ENCODE measurements at regions not wholly inside any gene's neighbourhood (a gene's known extent, or its start where the extent isn't known, plus 50 kb on each side); places are given as distances from the start of the nearest gene placed in this dataset.
"Not testable (repeated sequence)": the region's sequence is repeated elsewhere in the genome, so short reads cannot be mapped to it uniquely, and the experiment has no call there.

- Histone ChIP-seq H3K36me3 (no peaks in the 10 kb centered on the region), H3K4me1 (no peaks in the 10 kb centered on the region), H3K9me3 (no peaks in the 10 kb centered on the region), H3K27me3 (ENCODE audit: low read depth) (no peaks in the 10 kb centered on the region), H3K27ac (no peak overlapping the region), H3K4me3 (no peak overlapping the region)
- intact Hi-C loops (cut with DNase I), result no loop called here
- no peak for TF ChIP-seq CTCF (IDR thresholded peaks at IDR 0.05)
- ATAC-seq (no peak), DNase-seq (no peak)
Observed at GRCh38 chr10:33698033-33698432, 363.6 kb upstream of the NRP1 start.

- no peak for TF ChIP-seq CTCF (IDR thresholded peaks at IDR 0.05)
- intact Hi-C loops (cut with DNase I), result no loop called here
- no peak overlapping the region for H3K4me3 ChIP-seq
- H3K27me3 ChIP-seq (ENCODE audit: low read depth), result no peaks in the 10 kb centered on the region
- H3K36me3 ChIP-seq, result no peaks in the 10 kb centered on the region
- H3K27ac ChIP-seq, result no peak overlapping the region
- H3K4me1 ChIP-seq, result no peaks in the 10 kb centered on the region
- H3K9me3 ChIP-seq, result no peaks in the 10 kb centered on the region
- DNase-seq (no peak), ATAC-seq (no peak)
Observed at GRCh38 chr10:33697016-33697415, 362.5 kb upstream of the NRP1 start.

- Histone ChIP-seq H3K36me3 (no peaks in the 10 kb centered on the region), H3K4me3 (no peak overlapping the region), H3K4me1 (no peaks in the 10 kb centered on the region), H3K27me3 (ENCODE audit: low read depth) (no peaks in the 10 kb centered on the region), H3K9me3 (peaks cover 5% of the 10 kb centered on the region), H3K27ac (no peak overlapping the region)
- no peak for ATAC-seq
- TF ChIP-seq CTCF (IDR thresholded peaks at IDR 0.05), result no peak
- intact Hi-C loops (cut with DNase I), result no loop called here
- DNase-seq, result no peak
Observed at GRCh38 chr10:33695536-33695935, 361.1 kb upstream of the NRP1 start.

GRCh38 chr10:33690536-33690935, 356.1 kb upstream of the NRP1 start:
- H3K4me3 ChIP-seq; H3K4me1 ChIP-seq; DNase-seq; intact Hi-C loops (cut with DNase I); H3K36me3 ChIP-seq; H3K27me3 ChIP-seq (ENCODE audit: low read depth); ATAC-seq; H3K27ac ChIP-seq: not testable (repeated sequence)
- H3K9me3 ChIP-seq, result peaks cover 17% of the 10 kb centered on the region

- intact Hi-C loops (cut with DNase I), result no loop called here
Observed at GRCh38 chr10:33688506-33688905, 354.0 kb upstream of the NRP1 start.

GRCh38 chr10:33684211-33684611, 349.7 kb upstream of the NRP1 start:
- DNase-seq, result no peak
- no peak for ATAC-seq

More at GRCh38 chr10:33688506-33688905, 354.0 kb upstream of the NRP1 start:
- Histone ChIP-seq H3K27ac (no peak overlapping the region), H3K9me3 (peaks cover 17% of the 10 kb centered on the region), H3K27me3 (ENCODE audit: low read depth) (no peaks in the 10 kb centered on the region), H3K4me1 (no peaks in the 10 kb centered on the region), H3K36me3 (no peaks in the 10 kb centered on the region), H3K4me3 (no peak overlapping the region)
- ATAC-seq, result no peak
- no peak for DNase-seq
- TF ChIP-seq CTCF (IDR thresholded peaks at IDR 0.05), result no peak

More at GRCh38 chr10:33684211-33684611, 349.7 kb upstream of the NRP1 start:
- intact Hi-C loops (cut with DNase I), result no loop called here
- Histone ChIP-seq H3K4me1 (no peaks in the 10 kb centered on the region), H3K9me3 (peaks cover 5% of the 10 kb centered on the region), H3K4me3 (no peak overlapping the region), H3K27ac (no peak overlapping the region), H3K27me3 (ENCODE audit: low read depth) (no peaks in the 10 kb centered on the region), H3K36me3 (no peaks in the 10 kb centered on the region)
- TF ChIP-seq CTCF (IDR thresholded peaks at IDR 0.05), result no peak

All from lower lobe of right lung (tissue), 2 donors.